GM10266 (cell line): ENCODE measurements at regions not wholly inside any gene's neighbourhood (a gene's known extent, or its start where the extent isn't known, plus 50 kb on each side); places are given as distances from the start of the nearest gene placed in this dataset.
"Not testable (repeated sequence)": the region's sequence is repeated elsewhere in the genome, so short reads cannot be mapped to it uniquely, and the experiment has no call there.

Experiments
- DNase-seq: peaks from one replicate; pipeline ENCODE4 v3.0.0; 2012; ENCODE audit errors: extremely low spot score
- CTCF ChIP-seq: IDR thresholded peaks from 2 replicates; pipeline ENCODE4 v1.5.1; 2012; ENCODE audit warnings: mild to moderate bottlenecking, low read depth; ENCODE audit not compliant: control insufficient read depth, insufficient read depth; ENCODE audit errors: missing control alignments

- DNase-seq = no peak
- no peak for TF ChIP-seq CTCF
Observed at GRCh38 chr6:73942592-73943186, 246.7 kb downstream of the CD109 start.

- no peak for DNase-seq
Observed at GRCh38 chr6:73941892-73942291, 245.9 kb downstream of the CD109 start.

GRCh38 chr6:73937805-73938204, 241.8 kb downstream of the CD109 start:
- no peak for TF ChIP-seq CTCF
- DNase-seq = no peak

More at GRCh38 chr6:73941892-73942291, 245.9 kb downstream of the CD109 start:
- TF ChIP-seq CTCF = no peak

- no peak for DNase-seq
- TF ChIP-seq CTCF = no peak
Observed at GRCh38 chr6:73932866-73933265, 236.9 kb downstream of the CD109 start.

- no peak for TF ChIP-seq CTCF
- no peak for DNase-seq
Observed at GRCh38 chr6:73929405-73929804, 233.4 kb downstream of the CD109 start.

GRCh38 chr6:73927421-73927820, 231.4 kb downstream of the CD109 start:
- no peak for DNase-seq
- TF ChIP-seq CTCF = no peak

- DNase-seq = not testable (repeated sequence)
Observed at GRCh38 chr6:73925703-73926102, 229.7 kb downstream of the CD109 start.
